Activated naive CD4-positive, alpha-beta T cell treated with anti-CD3 and anti-CD28 coated beads for 36 hours (primary cell): ENCODE measurements at regions not wholly inside any gene's neighbourhood (a gene's known extent, or its start where the extent isn't known, plus 50 kb on each side); places are given as distances from the start of the nearest gene placed in this dataset.
"Not testable (repeated sequence)": the region's sequence is repeated elsewhere in the genome, so short reads cannot be mapped to it uniquely, and the experiment has no call there.

ENCODE experiments used
- CTCF ChIA-PET: fragments of 350-600 bp; sonication (Branson Sonifier 250); formaldehyde crosslinking; loops from one replicate; lab custom pipeline; 2021; ENCODE audit warnings: antibody characterized with exemption; lab: Charles Lee
- DNase-seq: peaks from one replicate; pipeline ENCODE4 v3.0.0-alpha.2; 2020
- H3K27ac Mint-ChIP-seq: one replicate; pipeline ENCODE4 v1.8.0; 2021; ENCODE audit warnings: mild to moderate bottlenecking, mixed read lengths
- H3K27me3 Mint-ChIP-seq: one replicate; pipeline ENCODE4 v1.8.0; 2021; ENCODE audit warnings: low read depth, mixed read lengths
- H3K36me3 Mint-ChIP-seq: one replicate; pipeline ENCODE4 v1.8.0; 2021; ENCODE audit warnings: low read depth, mixed read lengths
- H3K4me1 Mint-ChIP-seq: one replicate; pipeline ENCODE4 v1.8.0; 2021; ENCODE audit warnings: low read depth, mixed read lengths
- H3K4me3 Mint-ChIP-seq: one replicate; pipeline ENCODE4 v1.8.0; 2021; ENCODE audit warnings: mild to moderate bottlenecking, moderate library complexity, mixed read lengths
- H3K9me3 Mint-ChIP-seq: one replicate; pipeline ENCODE4 v1.8.0; 2021; ENCODE audit warnings: mixed read lengths
- intact Hi-C: fragments of 100-400 bp; cut with micrococcal nuclease; formaldehyde crosslinking; loops from one replicate; pipeline ENCODE4 v1.15.1; 2023

DNA sequence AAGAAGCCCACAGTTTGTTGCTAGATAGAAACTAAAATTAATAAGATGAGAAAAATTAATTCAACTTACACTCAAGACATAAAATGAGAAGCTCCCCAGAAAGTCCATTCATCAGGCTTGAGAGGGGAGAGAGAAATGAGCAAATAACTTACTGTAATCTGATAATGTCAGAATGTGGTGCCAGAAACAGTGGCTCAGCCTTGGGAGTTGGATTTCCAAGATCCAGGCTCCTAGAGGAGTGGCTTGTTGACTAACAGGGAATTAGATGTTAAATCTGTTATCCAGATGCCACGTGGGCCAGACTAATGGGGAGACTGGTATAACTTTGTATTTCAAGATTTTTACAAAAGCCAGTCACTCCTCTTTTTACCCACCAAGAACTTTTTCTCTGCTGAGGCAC lies 458.2 kb downstream of the GADD45G start:
- no peaks in the 10 kb centered on the region for H3K36me3 Mint-ChIP-seq

DNA sequence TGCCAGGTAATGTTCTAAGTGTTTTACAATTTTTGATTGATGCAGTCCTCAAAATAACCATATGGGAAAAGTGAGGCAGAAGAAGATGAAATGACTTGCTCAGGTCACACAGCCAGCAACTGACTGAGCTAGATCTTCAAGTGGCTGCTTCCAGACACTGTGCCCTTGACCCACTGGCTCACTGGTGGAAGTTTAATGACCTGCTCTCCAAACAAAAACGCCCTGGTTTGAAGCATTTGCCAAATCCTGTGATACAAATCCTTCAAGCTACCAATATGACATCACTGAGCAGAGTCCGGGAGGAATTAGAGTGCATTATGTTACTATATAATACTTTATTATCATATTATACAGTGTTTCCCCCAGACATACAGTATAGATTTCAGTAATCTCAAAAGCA lies 459.4 kb downstream of the GADD45G start:
- intact Hi-C loops: no loop called here
- Mint-ChIP-seq H3K4me1 (no peaks in the 10 kb centered on the region), H3K4me3 (no peak overlapping the region), H3K9me3 (no peaks in the 10 kb centered on the region), H3K27me3 (peaks cover 3% of the 10 kb centered on the region), H3K36me3 (no peaks in the 10 kb centered on the region), H3K27ac (no peak overlapping the region)
- CTCF ChIA-PET: no interaction called here
- DNase-seq: no peak

More for the DNA sequence above, 458.2 kb downstream of the GADD45G start:
- no peak overlapping the region for H3K27ac Mint-ChIP-seq
- H3K4me1 Mint-ChIP-seq: no peaks in the 10 kb centered on the region
- no peaks in the 10 kb centered on the region for H3K27me3 Mint-ChIP-seq
- CTCF ChIA-PET: interaction anchor here (1.0 kb wide), 1 partner anchor 10 kb away, joined by 3 read pairs; no protein-coding TSS in a partner anchor
- H3K9me3 Mint-ChIP-seq: no peaks in the 10 kb centered on the region
- intact Hi-C loops: no loop called here
- no peak for DNase-seq
- H3K4me3 Mint-ChIP-seq: no peak overlapping the region

DNA sequence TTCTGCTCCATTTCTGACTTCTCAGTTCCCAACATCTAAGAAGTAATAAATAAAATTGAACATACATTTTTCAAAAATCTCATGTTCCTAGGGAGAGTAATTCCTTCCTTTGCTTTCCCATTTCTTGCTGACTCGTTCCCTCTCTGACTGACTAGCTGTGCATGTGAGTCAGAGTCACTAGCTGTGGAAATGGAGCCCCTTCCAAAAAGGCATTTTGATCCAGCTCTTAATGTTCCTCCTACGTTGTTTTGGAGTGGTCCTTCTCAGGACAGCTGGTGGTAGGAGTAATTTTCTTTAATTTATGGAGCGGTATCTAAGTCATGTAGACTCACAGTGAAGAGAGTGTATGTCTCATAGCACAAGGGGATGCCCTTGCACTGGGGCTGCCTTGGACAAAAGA lies 460.2 kb downstream of the GADD45G start:
- CTCF ChIA-PET: interaction anchor here (1.5 kb wide), 1 partner anchor 13 kb away, joined by 4 read pairs; no protein-coding TSS in a partner anchor
- no peak overlapping the region for H3K4me3 Mint-ChIP-seq
- H3K36me3 Mint-ChIP-seq: no peaks in the 10 kb centered on the region
- no peaks in the 10 kb centered on the region for H3K9me3 Mint-ChIP-seq
- H3K4me1 Mint-ChIP-seq: no peaks in the 10 kb centered on the region
- H3K27ac Mint-ChIP-seq: no peak overlapping the region
- no peak for DNase-seq
- intact Hi-C loops: no loop called here
- peaks cover 4% of the 10 kb centered on the region for H3K27me3 Mint-ChIP-seq

DNA sequence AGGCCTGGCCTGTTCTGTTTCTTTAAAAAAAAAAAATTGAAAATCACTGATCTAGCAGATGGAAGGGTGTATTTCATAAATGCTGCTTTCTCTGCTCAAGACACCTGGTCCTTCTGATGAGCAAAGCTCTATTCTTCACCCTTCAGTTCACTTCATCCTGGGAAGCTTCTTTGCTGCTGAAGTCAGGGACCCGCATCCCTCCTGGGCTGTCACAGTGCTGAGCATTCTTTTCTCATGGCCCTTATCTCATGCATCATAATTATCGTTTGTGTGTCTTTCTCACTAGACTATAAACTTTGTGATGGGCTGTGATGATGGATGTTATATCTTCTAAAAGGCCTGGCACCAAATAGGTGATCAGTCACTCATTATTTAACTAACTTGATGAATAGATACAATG lies 461.0 kb downstream of the GADD45G start:
- Mint-ChIP-seq H3K27me3 (peaks cover 6% of the 10 kb centered on the region), H3K36me3 (no peaks in the 10 kb centered on the region), H3K9me3 (no peaks in the 10 kb centered on the region), H3K27ac (no peak overlapping the region), H3K4me3 (no peak overlapping the region), H3K4me1 (no peaks in the 10 kb centered on the region)
- CTCF ChIA-PET: interaction anchor here (1.5 kb wide), 1 partner anchor 13 kb away, joined by 4 read pairs; no protein-coding TSS in a partner anchor
- DNase-seq: no peak
- intact Hi-C loops: no loop called here

DNA sequence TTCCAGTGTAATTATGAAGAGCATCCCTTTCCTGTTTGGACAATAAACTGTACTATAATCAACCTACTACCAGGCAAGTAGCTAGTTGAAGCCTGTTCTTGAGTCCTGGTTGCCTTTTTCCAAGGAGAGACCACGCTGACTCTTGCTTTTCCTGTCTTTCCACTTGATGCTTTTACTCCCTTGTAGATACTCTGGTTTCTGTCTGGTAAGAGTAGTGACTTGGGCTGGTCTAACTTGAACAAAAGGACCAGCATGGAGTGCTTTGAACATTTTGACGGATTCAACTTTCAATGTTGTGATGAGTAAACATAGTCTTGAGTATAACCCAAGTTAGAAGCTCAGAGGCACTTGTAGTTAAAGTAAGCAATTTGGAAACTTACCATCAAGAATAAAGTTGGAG lies 464.3 kb downstream of the GADD45G start:
- intact Hi-C loops: no loop called here
- no peak overlapping the region for H3K27ac Mint-ChIP-seq
- H3K36me3 Mint-ChIP-seq: no peaks in the 10 kb centered on the region
- DNase-seq: no peak
- no peaks in the 10 kb centered on the region for H3K9me3 Mint-ChIP-seq
- H3K4me1 Mint-ChIP-seq: no peaks in the 10 kb centered on the region
- H3K4me3 Mint-ChIP-seq: no peak overlapping the region
- H3K27me3 Mint-ChIP-seq: peaks cover 8% of the 10 kb centered on the region
- CTCF ChIA-PET: interaction anchor here (0.5 to 0.6 kb wide), 3 partner anchors 8 to 93 kb away, joined by 3 read pairs; no protein-coding TSS in a partner anchor

DNA sequence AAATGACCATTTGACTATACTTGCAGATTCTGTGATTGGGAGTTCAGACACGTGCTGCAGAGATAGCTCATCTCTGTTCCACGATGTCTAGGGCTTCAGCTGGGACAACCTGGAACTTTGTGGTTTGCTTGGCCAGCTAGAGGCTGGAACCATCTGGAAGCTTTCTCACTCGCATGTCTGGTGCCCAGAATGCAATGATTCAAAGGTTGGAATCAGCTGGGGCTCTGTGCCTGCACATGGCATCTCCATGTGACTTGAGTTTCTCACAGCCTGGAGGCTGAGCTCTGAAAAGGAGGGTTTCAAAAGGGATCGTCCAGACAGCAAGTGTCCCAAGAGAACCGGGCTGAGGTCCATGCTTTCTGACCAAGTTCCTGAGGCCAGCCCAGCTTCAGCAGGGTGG lies 465.2 kb downstream of the GADD45G start:
- intact Hi-C loops: no loop called here
- CTCF ChIA-PET: interaction anchor here (1.0 kb wide), 1 partner anchor 469 kb away, joined by 3 read pairs; no protein-coding TSS in a partner anchor
- Mint-ChIP-seq H3K4me1 (no peaks in the 10 kb centered on the region), H3K27ac (no peak overlapping the region), H3K9me3 (no peaks in the 10 kb centered on the region), H3K36me3 (no peaks in the 10 kb centered on the region), H3K27me3 (peaks cover 13% of the 10 kb centered on the region), H3K4me3 (no peak overlapping the region)
- DNase-seq: no peak

- DNase-seq: no peak
- H3K27ac Mint-ChIP-seq: no peak overlapping the region
- H3K27me3 Mint-ChIP-seq: peaks cover 13% of the 10 kb centered on the region
- intact Hi-C loops: no loop called here
- CTCF ChIA-PET: interaction anchor here (1.0 kb wide), 1 partner anchor 469 kb away, joined by 3 read pairs; no protein-coding TSS in a partner anchor
- no peaks in the 10 kb centered on the region for H3K4me1 Mint-ChIP-seq
- H3K36me3 Mint-ChIP-seq: no peaks in the 10 kb centered on the region
- no peaks in the 10 kb centered on the region for H3K9me3 Mint-ChIP-seq
- no peak overlapping the region for H3K4me3 Mint-ChIP-seq
Observed at GRCh38 chr9:90070469-90070868, 465.7 kb downstream of the GADD45G start.

DNA sequence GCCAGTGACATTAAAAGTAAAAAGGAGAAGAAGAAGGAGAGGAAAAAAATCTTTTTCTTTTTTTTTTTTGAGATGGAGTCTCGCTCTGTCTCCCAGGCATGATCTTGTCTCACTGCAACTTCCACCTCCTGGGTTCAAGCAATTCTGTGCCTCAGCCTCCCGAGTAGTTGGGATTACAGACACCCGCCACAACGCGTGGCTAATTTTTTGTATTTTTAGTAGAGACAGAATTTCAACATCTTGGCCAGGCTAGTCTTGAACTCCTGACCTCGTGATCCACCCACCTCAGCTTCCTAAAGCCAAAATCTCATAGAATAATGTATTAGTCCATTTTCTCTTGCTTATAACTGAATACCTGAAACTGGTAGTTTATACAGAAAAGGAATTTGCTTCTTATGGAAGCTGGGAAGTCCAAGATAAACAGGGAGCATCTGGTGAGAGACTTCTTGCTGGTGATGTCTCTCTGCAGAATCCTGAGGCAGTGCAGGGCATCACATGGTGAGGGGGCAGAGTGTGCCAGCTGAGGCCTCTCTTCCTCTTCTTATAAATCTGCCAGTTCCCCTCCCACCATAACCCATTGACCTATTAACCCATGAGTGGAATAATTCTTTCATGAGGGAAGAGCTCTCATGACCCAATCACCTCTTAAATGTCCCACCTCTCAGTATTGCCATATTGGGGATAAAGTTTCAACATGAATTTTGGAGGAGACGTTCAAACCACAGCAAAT lies 466.3 kb downstream of the GADD45G start:
- DNase-seq: no peak
- CTCF ChIA-PET: interaction anchor here (1.0 kb wide), 2 partner anchors 10 to 470 kb away, joined by 3 read pairs; no protein-coding TSS in a partner anchor
- Mint-ChIP-seq H3K27ac (no peak overlapping the region), H3K4me1 (no peaks in the 10 kb centered on the region), H3K36me3 (no peaks in the 10 kb centered on the region), H3K4me3 (no peak overlapping the region), H3K9me3 (no peaks in the 10 kb centered on the region), H3K27me3 (peaks cover 15% of the 10 kb centered on the region)
- intact Hi-C loops: no loop called here

- Mint-ChIP-seq H3K4me3 (no peak overlapping the region), H3K4me1 (peaks cover 5% of the 10 kb centered on the region), H3K36me3 (no peaks in the 10 kb centered on the region), H3K27ac (no peak overlapping the region), H3K9me3 (no peaks in the 10 kb centered on the region), H3K27me3 (peaks cover 25% of the 10 kb centered on the region)
- DNase-seq: no peak
- intact Hi-C loops: no loop called here
- CTCF ChIA-PET: no interaction called here
Observed at GRCh38 chr9:90073186-90073945, 468.6 kb downstream of the GADD45G start.

- CTCF ChIA-PET: interaction anchor here (0.7 kb wide), 1 partner anchor 389 kb away, joined by 3 read pairs; no protein-coding TSS in a partner anchor
- Mint-ChIP-seq H3K36me3 (no peaks in the 10 kb centered on the region), H3K27ac (no peak overlapping the region), H3K9me3 (no peaks in the 10 kb centered on the region), H3K27me3 (peaks cover 21% of the 10 kb centered on the region), H3K4me3 (no peak overlapping the region), H3K4me1 (peaks cover 5% of the 10 kb centered on the region)
- intact Hi-C loops: no loop called here
- no peak for DNase-seq
Observed at GRCh38 chr9:90074316-90074962, 469.6 kb downstream of the GADD45G start.

DNA sequence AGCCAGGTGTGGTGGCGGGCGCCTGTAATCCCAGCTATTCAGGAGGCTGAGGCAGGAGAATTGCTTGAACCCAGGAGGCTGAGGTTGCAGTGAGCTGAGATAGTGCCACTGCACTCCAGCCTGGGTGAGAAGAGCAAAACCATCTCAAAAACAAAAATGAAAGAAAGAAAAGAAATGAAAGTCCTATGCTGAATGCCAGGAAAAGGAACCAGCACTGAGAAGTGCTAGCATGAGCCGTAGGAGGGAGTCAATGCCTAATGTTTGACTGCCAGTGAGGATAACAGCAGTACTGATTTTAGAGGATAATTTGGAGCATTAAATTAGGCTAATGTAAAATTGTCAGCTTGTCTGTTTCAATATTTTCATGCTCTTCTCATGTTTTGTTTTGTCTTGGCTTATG lies 472.8 kb downstream of the GADD45G start:
- H3K27ac Mint-ChIP-seq, H3K4me1 Mint-ChIP-seq, H3K9me3 Mint-ChIP-seq, H3K36me3 Mint-ChIP-seq, H3K4me3 Mint-ChIP-seq, intact Hi-C loops, DNase-seq: not testable (repeated sequence)
- CTCF ChIA-PET: interaction anchor here (0.5 to 1.6 kb wide), 2 partner anchors 12 to 179 kb away, joined by 3 to 4 read pairs; no protein-coding TSS in a partner anchor
- peaks cover 21% of the 10 kb centered on the region for H3K27me3 Mint-ChIP-seq

DNA sequence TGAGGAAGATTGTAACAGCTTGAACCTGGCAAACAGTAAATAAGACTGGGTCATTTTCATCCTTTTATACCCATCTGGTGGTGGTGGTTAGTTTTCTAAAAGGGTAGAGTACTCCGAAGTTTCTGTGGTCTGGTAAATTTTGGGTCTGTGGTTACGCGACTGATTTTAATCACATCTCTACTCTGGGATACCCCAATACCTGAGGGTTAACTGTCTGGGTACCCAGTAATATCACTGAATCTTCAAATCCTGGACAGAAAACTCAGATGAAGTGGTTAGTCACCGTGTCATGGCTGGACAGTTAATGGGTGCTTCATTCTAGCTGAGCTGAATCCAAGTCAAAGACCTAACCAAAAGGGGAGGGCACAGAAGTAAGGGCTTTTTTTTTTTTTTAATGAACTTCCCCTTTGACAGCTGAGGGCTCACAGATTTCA lies 474.2 kb downstream of the GADD45G start:
- no peak overlapping the region for H3K4me3 Mint-ChIP-seq
- H3K27me3 Mint-ChIP-seq: peaks cover 21% of the 10 kb centered on the region
- CTCF ChIA-PET: interaction anchor here (0.9 to 1.6 kb wide), 3 partner anchors 13 to 24 kb away, joined by 3 to 4 read pairs (median 3); no protein-coding TSS in a partner anchor
- intact Hi-C loops: no loop called here
- H3K27ac Mint-ChIP-seq: no peak overlapping the region
- H3K9me3 Mint-ChIP-seq: no peaks in the 10 kb centered on the region
- H3K4me1 Mint-ChIP-seq: peaks cover 5% of the 10 kb centered on the region
- DNase-seq: no peak
- no peaks in the 10 kb centered on the region for H3K36me3 Mint-ChIP-seq
